Head of caudate nucleus (tissue), 42 donors: ENCODE measurements at regions not wholly inside any gene's neighbourhood (a gene's known extent, or its start where the extent isn't known, plus 50 kb on each side); places are given as distances from the start of the nearest gene placed in this dataset.
"Not testable (repeated sequence)": the region's sequence is repeated elsewhere in the genome, so short reads cannot be mapped to it uniquely, and the experiment has no call there.

ENCODE experiments used
- DNase-seq, 42 donors: peaks; one replicate each; pipeline versions ENCODE4 v3.0.0 to v3.0.0-alpha.2; 2020 to 2021; ENCODE audit warnings: mixed read lengths in 7 of 42
- intact Hi-C: fragments of 100-400 bp; cut with DNase I; formaldehyde crosslinking; loops from one replicate; pipeline ENCODE4 v1.15.0; 2022

- intact Hi-C loops: not testable (repeated sequence)
- peak in 41 of 42 donors; percentile 13 to 90 (median 56) for DNase-seq
Measured at GRCh38 chr15:30470601-30471365, 56.7 kb upstream of the GOLGA8R start.

GRCh38 chr15:30471366-30471749, 57.3 kb upstream of the GOLGA8R start:
- intact Hi-C loops, DNase-seq: not testable (repeated sequence)

GRCh38 chr15:30471817-30472551, 57.9 kb upstream of the GOLGA8R start:
- intact Hi-C loops, DNase-seq: not testable (repeated sequence)

- intact Hi-C loops: not testable (repeated sequence)
- DNase-seq: peak in 1 of 42 donors; percentile 14
Measured at GRCh38 chr15:30484887-30485286, 67.0 kb upstream of the GOLGA8Q start.

GRCh38 chr15:30489237-30489636, 62.6 kb upstream of the GOLGA8Q start:
- DNase-seq: peak in 4 of 42 donors; percentile 2 to 34 (median 27)

GRCh38 chr15:30490334-30490733, 61.5 kb upstream of the GOLGA8Q start:
- DNase-seq, intact Hi-C loops: not testable (repeated sequence)

More at GRCh38 chr15:30489237-30489636, 62.6 kb upstream of the GOLGA8Q start:
- intact Hi-C loops: not testable (repeated sequence)

GRCh38 chr15:30493947-30494346, 57.9 kb upstream of the GOLGA8Q start:
- intact Hi-C loops, DNase-seq: not testable (repeated sequence)

GRCh38 chr15:30497275-30497674, 54.6 kb upstream of the GOLGA8Q start:
- intact Hi-C loops, DNase-seq: not testable (repeated sequence)

GRCh38 chr15:30499233-30499632, 52.6 kb upstream of the GOLGA8Q start:
- intact Hi-C loops, DNase-seq: not testable (repeated sequence)

GRCh38 chr15:30500511-30500910, 51.3 kb upstream of the GOLGA8Q start:
- DNase-seq, intact Hi-C loops: not testable (repeated sequence)
